GM23338 (cell line): ENCODE measurements at regions not wholly inside any gene's neighbourhood (a gene's known extent, or its start where the extent isn't known, plus 50 kb on each side); places are given as distances from the start of the nearest gene placed in this dataset.

Experiments used
- ATAC-seq: fragments of 200-7000 bp; cut with Tn5 transposase; 3 replicates; pipeline ENCODE4 v1.9.1; 2020
- DNase-seq: peaks from one replicate; pipeline ENCODE4 v3.0.0-alpha.2; 2015; ENCODE audit warnings: low spot score
- H2AFZ ChIP-seq: fragments of 200-600 bp; sonication (generic); 2 replicates; pipeline ENCODE4 v1.8.0; 2016; ENCODE audit warnings: antibody characterized with exemption, mild to moderate bottlenecking, moderate library complexity
- H3F3A ChIP-seq: fragments of 200-600 bp; sonication (generic); replicated peaks from 2 replicates; pipeline ENCODE4 v1.8.0; 2017; ENCODE audit warnings: antibody characterized with exemption, mixed run types, low read depth
- H3K27ac ChIP-seq: fragments of 200-600 bp; sonication (generic); 2 replicates; pipeline ENCODE4 v1.6.1; 2016; ENCODE audit warnings: low read depth
- H3K27me3 ChIP-seq: fragments of 200-600 bp; sonication (generic); 2 replicates; pipeline ENCODE4 v1.8.0; 2016; ENCODE audit warnings: mild to moderate bottlenecking, mixed run types, moderate library complexity; ENCODE audit not compliant: insufficient read depth
- H3K36me3 ChIP-seq: fragments of 200-600 bp; sonication (generic); 2 replicates; pipeline ENCODE4 v1.8.0; 2016; ENCODE audit warnings: mild to moderate bottlenecking; ENCODE audit not compliant: insufficient read depth
- H3K4me1 ChIP-seq: fragments of 200-600 bp; sonication (generic); 2 replicates; pipeline ENCODE4 v1.8.0; 2016; ENCODE audit warnings: mild to moderate bottlenecking, moderate library complexity; ENCODE audit not compliant: insufficient read depth
- H3K4me2 ChIP-seq: fragments of 200-600 bp; sonication (generic); 2 replicates; pipeline ENCODE4 v1.7.1; 2017; ENCODE audit warnings: mixed run types
- H3K4me3 ChIP-seq: fragments of 200-600 bp; sonication (generic); 2 replicates; pipeline ENCODE4 v1.6.1; 2016; ENCODE audit warnings: mixed run types
- H3K79me2 ChIP-seq: fragments of 200-600 bp; sonication (generic); replicated peaks from 2 replicates; pipeline ENCODE4 v1.8.0; 2017; ENCODE audit warnings: mild to moderate bottlenecking; ENCODE audit not compliant: insufficient read depth
- H3K9me2 ChIP-seq: fragments of 200-600 bp; sonication (generic); 2 replicates; pipeline ENCODE4 v1.8.0; 2017; ENCODE audit not compliant: insufficient read depth
- H4K20me1 ChIP-seq: fragments of 200-600 bp; sonication (generic); replicated peaks from 2 replicates; pipeline ENCODE4 v1.8.0; 2017; ENCODE audit warnings: mild to moderate bottlenecking; ENCODE audit not compliant: insufficient read depth
- H3K27ac Mint-ChIP-seq: 2 replicates; pipeline ENCODE4 v1.8.0; 2020; ENCODE audit warnings: inconsistent platforms, mild to moderate bottlenecking, moderate library complexity, mixed read lengths
- H3K27me3 Mint-ChIP-seq: 3 replicates; pipeline ENCODE4 v1.8.0; 2022; ENCODE audit warnings: low read depth, mild to moderate bottlenecking, moderate library complexity, mixed read lengths, inconsistent platforms; ENCODE audit not compliant: insufficient read depth, poor library complexity
- H3K36me3 Mint-ChIP-seq: 3 replicates; pipeline ENCODE4 v1.8.0; 2021; ENCODE audit warnings: low read depth, mild to moderate bottlenecking, inconsistent platforms, moderate library complexity, mixed read lengths
- H3K4me1 Mint-ChIP-seq: 3 replicates; pipeline ENCODE4 v1.8.0; 2020; ENCODE audit warnings: mild to moderate bottlenecking, inconsistent platforms, mixed read lengths
- H3K4me3 Mint-ChIP-seq: 3 replicates; pipeline ENCODE4 v1.8.0; 2021; ENCODE audit warnings: moderate library complexity, mild to moderate bottlenecking, inconsistent platforms, mixed read lengths
- H3K9me3 Mint-ChIP-seq: 3 replicates; pipeline ENCODE4 v1.8.0; 2020; ENCODE audit warnings: moderate library complexity, mild to moderate bottlenecking, inconsistent platforms, mixed read lengths
- CREB1 ChIP-seq: fragments of 250-450 bp; sonication (Bioruptor Pico); IDR thresholded peaks from 2 replicates; pipeline ENCODE4 v1.5.0; 2020; ENCODE audit warnings: low read depth, mild to moderate bottlenecking, moderate library complexity
- EZH2 ChIP-seq: fragments of 200-600 bp; sonication (generic); IDR thresholded peaks from one replicate; pipeline ENCODE4 v1.8.0; 2017; ENCODE audit warnings: antibody characterized with exemption, mild to moderate bottlenecking, low read depth; ENCODE audit not compliant: unreplicated experiment
- EZH2phosphoT487 ChIP-seq: fragments of 200-600 bp; sonication (generic); IDR thresholded peaks from one replicate; pipeline ENCODE4 v1.8.1; 2018; ENCODE audit warnings: antibody characterized with exemption; ENCODE audit not compliant: unreplicated experiment
- JUNB ChIP-seq: IDR thresholded peaks from one replicate; pipeline ENCODE4 v1.6.1; 2016; ENCODE audit warnings: antibody characterized with exemption; ENCODE audit not compliant: unreplicated experiment
- POLR2AphosphoS5 ChIP-seq: IDR thresholded peaks from 2 replicates; pipeline ENCODE4 v1.6.1; 2016; ENCODE audit warnings: antibody characterized with exemption, low read depth
- STAT1 ChIP-seq: IDR thresholded peaks from one replicate; pipeline ENCODE4 v1.6.1; 2016; ENCODE audit warnings: antibody characterized with exemption; ENCODE audit not compliant: unreplicated experiment
- ZNF114 ChIP-seq: fragments of 250-450 bp; sonication (Bioruptor Pico); IDR thresholded peaks from 2 replicates; pipeline ENCODE4 v1.5.0; 2020; ENCODE audit warnings: mild to moderate bottlenecking, moderate library complexity
- TF ChIP-seq, protein P1 (sequence below): IDR thresholded peaks from one replicate; pipeline ENCODE4 v1.6.1; 2018; ENCODE audit warnings: antibody characterized with exemption; ENCODE audit not compliant: unreplicated experiment
- TF ChIP-seq, protein P2 (sequence below): IDR thresholded peaks from 2 replicates; pipeline ENCODE4 v1.6.1; 2016; ENCODE audit warnings: antibody characterized with exemption
- TF ChIP-seq, protein P3 (sequence below), 2 experiments: fragments of 200-600 bp in 1 of 2; sonication (generic) in 1 of 2; conservative IDR thresholded peaks; 2 replicates each; pipeline versions ENCODE4 v1.5.1 to v1.6.1; 2016 to 2017; ENCODE audit warnings: antibody characterized with exemption in 2 of 2, low read depth in 2 of 2, mild to moderate bottlenecking in 2 of 2, moderate library complexity in 1 of 2

DNA sequence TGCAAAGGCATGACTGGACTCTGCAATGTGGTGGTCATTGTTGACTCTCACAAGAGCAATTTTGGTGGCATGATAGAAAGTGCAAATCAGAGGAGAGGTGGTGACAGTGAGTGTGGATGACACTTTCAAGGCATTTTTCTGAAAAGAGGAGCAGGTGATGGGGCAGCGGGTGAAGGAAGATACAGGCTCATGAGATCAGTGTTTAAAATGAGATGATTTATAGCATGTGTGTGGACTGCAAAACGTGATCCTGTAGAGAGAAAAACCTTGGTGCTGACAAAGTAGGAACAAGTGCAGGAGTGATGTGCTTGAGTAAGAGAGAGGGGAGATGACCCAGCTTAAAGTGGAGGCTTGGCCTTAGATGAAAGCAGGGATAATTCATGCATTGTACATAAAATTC lies 171.2 kb upstream of the PPP2R2B start:
- H3K4me3 Mint-ChIP-seq: no peak overlapping the region
- Histone ChIP-seq H3K27ac (no peak overlapping the region), H4K20me1 (no peaks in the 10 kb centered on the region), H3K9me2 (no peaks in the 10 kb centered on the region), H3K36me3 (no peaks in the 10 kb centered on the region), H3K4me3 (no peak overlapping the region), H3K27me3 (no peaks in the 10 kb centered on the region), H3K4me2 (no peak overlapping the region), H3K4me1 (no peaks in the 10 kb centered on the region), H3F3A (no peaks in the 10 kb centered on the region), H3K79me2 (no peaks in the 10 kb centered on the region), H2AFZ (no peak overlapping the region)
- ATAC-seq (no peak), DNase-seq (no peak)
- H3K27ac Mint-ChIP-seq: no peak overlapping the region
- peaks cover 5% of the 10 kb centered on the region for H3K27me3 Mint-ChIP-seq
- TF ChIP-seq, protein P1, sequence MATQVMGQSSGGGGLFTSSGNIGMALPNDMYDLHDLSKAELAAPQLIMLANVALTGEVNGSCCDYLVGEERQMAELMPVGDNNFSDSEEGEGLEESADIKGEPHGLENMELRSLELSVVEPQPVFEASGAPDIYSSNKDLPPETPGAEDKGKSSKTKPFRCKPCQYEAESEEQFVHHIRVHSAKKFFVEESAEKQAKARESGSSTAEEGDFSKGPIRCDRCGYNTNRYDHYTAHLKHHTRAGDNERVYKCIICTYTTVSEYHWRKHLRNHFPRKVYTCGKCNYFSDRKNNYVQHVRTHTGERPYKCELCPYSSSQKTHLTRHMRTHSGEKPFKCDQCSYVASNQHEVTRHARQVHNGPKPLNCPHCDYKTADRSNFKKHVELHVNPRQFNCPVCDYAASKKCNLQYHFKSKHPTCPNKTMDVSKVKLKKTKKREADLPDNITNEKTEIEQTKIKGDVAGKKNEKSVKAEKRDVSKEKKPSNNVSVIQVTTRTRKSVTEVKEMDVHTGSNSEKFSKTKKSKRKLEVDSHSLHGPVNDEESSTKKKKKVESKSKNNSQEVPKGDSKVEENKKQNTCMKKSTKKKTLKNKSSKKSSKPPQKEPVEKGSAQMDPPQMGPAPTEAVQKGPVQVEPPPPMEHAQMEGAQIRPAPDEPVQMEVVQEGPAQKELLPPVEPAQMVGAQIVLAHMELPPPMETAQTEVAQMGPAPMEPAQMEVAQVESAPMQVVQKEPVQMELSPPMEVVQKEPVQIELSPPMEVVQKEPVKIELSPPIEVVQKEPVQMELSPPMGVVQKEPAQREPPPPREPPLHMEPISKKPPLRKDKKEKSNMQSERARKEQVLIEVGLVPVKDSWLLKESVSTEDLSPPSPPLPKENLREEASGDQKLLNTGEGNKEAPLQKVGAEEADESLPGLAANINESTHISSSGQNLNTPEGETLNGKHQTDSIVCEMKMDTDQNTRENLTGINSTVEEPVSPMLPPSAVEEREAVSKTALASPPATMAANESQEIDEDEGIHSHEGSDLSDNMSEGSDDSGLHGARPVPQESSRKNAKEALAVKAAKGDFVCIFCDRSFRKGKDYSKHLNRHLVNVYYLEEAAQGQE: no peak
- TF ChIP-seq POLR2AphosphoS5: no peak
- TF ChIP-seq, protein P2, sequence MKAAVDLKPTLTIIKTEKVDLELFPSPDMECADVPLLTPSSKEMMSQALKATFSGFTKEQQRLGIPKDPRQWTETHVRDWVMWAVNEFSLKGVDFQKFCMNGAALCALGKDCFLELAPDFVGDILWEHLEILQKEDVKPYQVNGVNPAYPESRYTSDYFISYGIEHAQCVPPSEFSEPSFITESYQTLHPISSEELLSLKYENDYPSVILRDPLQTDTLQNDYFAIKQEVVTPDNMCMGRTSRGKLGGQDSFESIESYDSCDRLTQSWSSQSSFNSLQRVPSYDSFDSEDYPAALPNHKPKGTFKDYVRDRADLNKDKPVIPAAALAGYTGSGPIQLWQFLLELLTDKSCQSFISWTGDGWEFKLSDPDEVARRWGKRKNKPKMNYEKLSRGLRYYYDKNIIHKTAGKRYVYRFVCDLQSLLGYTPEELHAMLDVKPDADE: no peak
- no peak for TF ChIP-seq CREB1
- no peak for TF ChIP-seq EZH2
- TF ChIP-seq, protein P3, sequence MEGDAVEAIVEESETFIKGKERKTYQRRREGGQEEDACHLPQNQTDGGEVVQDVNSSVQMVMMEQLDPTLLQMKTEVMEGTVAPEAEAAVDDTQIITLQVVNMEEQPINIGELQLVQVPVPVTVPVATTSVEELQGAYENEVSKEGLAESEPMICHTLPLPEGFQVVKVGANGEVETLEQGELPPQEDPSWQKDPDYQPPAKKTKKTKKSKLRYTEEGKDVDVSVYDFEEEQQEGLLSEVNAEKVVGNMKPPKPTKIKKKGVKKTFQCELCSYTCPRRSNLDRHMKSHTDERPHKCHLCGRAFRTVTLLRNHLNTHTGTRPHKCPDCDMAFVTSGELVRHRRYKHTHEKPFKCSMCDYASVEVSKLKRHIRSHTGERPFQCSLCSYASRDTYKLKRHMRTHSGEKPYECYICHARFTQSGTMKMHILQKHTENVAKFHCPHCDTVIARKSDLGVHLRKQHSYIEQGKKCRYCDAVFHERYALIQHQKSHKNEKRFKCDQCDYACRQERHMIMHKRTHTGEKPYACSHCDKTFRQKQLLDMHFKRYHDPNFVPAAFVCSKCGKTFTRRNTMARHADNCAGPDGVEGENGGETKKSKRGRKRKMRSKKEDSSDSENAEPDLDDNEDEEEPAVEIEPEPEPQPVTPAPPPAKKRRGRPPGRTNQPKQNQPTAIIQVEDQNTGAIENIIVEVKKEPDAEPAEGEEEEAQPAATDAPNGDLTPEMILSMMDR (conservative IDR thresholded peaks at IDR 0.05; ENCODE audit: low read depth in 2 of 2): no peak
- no peak for TF ChIP-seq STAT1
- no peaks in the 10 kb centered on the region for H3K9me3 Mint-ChIP-seq
- H3K4me1 Mint-ChIP-seq: peaks cover 7% of the 10 kb centered on the region; the same call in 2 of the 3 replicates
- H3K36me3 Mint-ChIP-seq: no peaks in the 10 kb centered on the region

DNA sequence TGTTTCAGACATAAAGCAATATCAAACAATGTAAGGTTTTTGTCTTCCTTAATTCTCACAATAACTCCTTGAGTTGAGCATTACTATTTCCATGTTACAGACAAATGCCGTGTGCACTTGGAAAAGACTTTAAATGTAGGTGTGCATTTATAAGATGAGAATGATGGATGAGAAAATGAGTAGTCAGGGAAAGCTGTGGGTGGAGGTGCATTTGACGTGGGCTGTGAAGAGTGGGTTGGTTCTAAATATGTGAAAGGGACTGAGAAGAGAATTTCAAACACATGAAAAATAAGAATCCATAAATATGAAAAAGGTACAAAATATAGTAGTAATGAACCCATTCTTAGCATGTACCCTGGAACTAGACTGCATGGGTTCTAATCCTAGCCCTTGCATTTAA lies 171.6 kb upstream of the PPP2R2B start:
- peaks cover 7% of the 10 kb centered on the region; the same call in 2 of the 3 replicates for H3K4me1 Mint-ChIP-seq
- no peak overlapping the region for H3K4me3 ChIP-seq
- no peaks in the 10 kb centered on the region for H3K36me3 ChIP-seq
- H3F3A ChIP-seq: no peaks in the 10 kb centered on the region
- no peak for DNase-seq
- H3K27ac Mint-ChIP-seq: no peak overlapping the region
- no peaks in the 10 kb centered on the region for H3K9me2 ChIP-seq
- H3K27me3 Mint-ChIP-seq: peaks cover 5% of the 10 kb centered on the region
- H3K4me1 ChIP-seq: no peaks in the 10 kb centered on the region
- H2AFZ ChIP-seq: no peak overlapping the region
- H4K20me1 ChIP-seq: no peaks in the 10 kb centered on the region
- no peak overlapping the region for H3K27ac ChIP-seq
- H3K4me2 ChIP-seq: no peak overlapping the region
- no peaks in the 10 kb centered on the region for H3K79me2 ChIP-seq
- ATAC-seq: no peak
- no peaks in the 10 kb centered on the region for H3K36me3 Mint-ChIP-seq
- no peak overlapping the region for H3K4me3 Mint-ChIP-seq
- no peaks in the 10 kb centered on the region for H3K9me3 Mint-ChIP-seq
- no peak for TF ChIP-seq EZH2phosphoT487
- TF ChIP-seq, protein P1: no peak
- no peak for TF ChIP-seq STAT1
- no peak for TF ChIP-seq ZNF114 (CRISPR knock-in tag)
- no peak for TF ChIP-seq EZH2
- no peak for TF ChIP-seq JUNB
- no peaks in the 10 kb centered on the region for H3K27me3 ChIP-seq
